Liver (tissue), 8 donors: ENCODE measurements at regions not wholly inside any gene's neighbourhood (a gene's known extent, or its start where the extent isn't known, plus 50 kb on each side); places are given as distances from the start of the nearest gene placed in this dataset.

Experiments
- DNase-seq: peaks from one replicate; pipeline ENCODE4 v3.0.0-alpha.2; 2017; ENCODE audit warnings: low spot score
- H3K27ac ChIP-seq, 2 donors: one replicate each; pipeline ENCODE4 v1.7.0; 2013; ENCODE audit warnings: inconsistent platforms in 2 of 2, low read length in 2 of 2, control low read depth in 1 of 2, low read depth in 1 of 2, mild to moderate bottlenecking in 1 of 2
- H3K27me3 ChIP-seq, 4 donors: one replicate each; pipeline versions ENCODE4 v1.6.1 to v1.7.0; 2013; ENCODE audit warnings: low read length in 3 of 4, inconsistent platforms in 1 of 4, mild to moderate bottlenecking in 1 of 4, moderate library complexity in 1 of 4; ENCODE audit not compliant: control insufficient read depth in 4 of 4, insufficient read depth in 4 of 4
- H3K36me3 ChIP-seq, 4 donors: one replicate each; pipeline versions ENCODE4 v1.6.1 to v1.7.0; 2013; ENCODE audit warnings: low read length in 3 of 4, mild to moderate bottlenecking in 3 of 4, low read depth in 1 of 4, moderate library complexity in 1 of 4; ENCODE audit not compliant: control insufficient read depth in 4 of 4, insufficient read depth in 3 of 4
- H3K4me1 ChIP-seq, 4 donors: one replicate each; pipeline versions ENCODE4 v1.6.1 to v1.7.0; 2013; ENCODE audit warnings: low read length in 3 of 4, mild to moderate bottlenecking in 3 of 4, moderate library complexity in 1 of 4; ENCODE audit not compliant: control insufficient read depth in 4 of 4, insufficient read depth in 4 of 4
- H3K4me3 ChIP-seq, 3 donors: one replicate each; pipeline versions ENCODE4 v1.6.1 to v1.7.0; 2013; ENCODE audit warnings: low read length in 3 of 3, control low read depth in 1 of 3, low read depth in 1 of 3, mild to moderate bottlenecking in 1 of 3
- H3K9ac ChIP-seq, 2 donors: one replicate each; pipeline ENCODE4 v1.7.0; 2013; ENCODE audit warnings: low read length in 2 of 2, mild to moderate bottlenecking in 2 of 2, moderate library complexity in 2 of 2, control low read depth in 1 of 2, low read depth in 1 of 2
- H3K9me3 ChIP-seq, 4 donors: one replicate each; pipeline versions ENCODE4 v1.6.1 to v1.7.0; 2013; ENCODE audit warnings: low read length in 3 of 4; ENCODE audit not compliant: control insufficient read depth in 4 of 4
- ATF3 ChIP-seq: IDR thresholded peaks from 2 replicates; pipeline ENCODE4 v1.6.1; 2016; ENCODE audit warnings: antibody characterized with exemption
- CTCF ChIP-seq: fragments of 150-350 bp; IDR thresholded peaks from 2 replicates; pipeline ENCODE4 v1.5.1; 2017; ENCODE audit warnings: improper control_type of control experiment, low read depth, low read length; ENCODE audit not compliant: missing input control
- EGR1 ChIP-seq, 2 donors: IDR thresholded peaks; 2 replicates each; pipeline ENCODE4 v1.6.1; 2016 to 2018; ENCODE audit warnings: antibody characterized with exemption in 2 of 2, low read depth in 2 of 2
- FOXA1 ChIP-seq: IDR thresholded peaks from 2 replicates; pipeline ENCODE4 v1.6.1; 2016; ENCODE audit warnings: antibody characterized with exemption
- FOXA2 ChIP-seq: IDR thresholded peaks from 2 replicates; pipeline ENCODE4 v1.6.1; 2016; ENCODE audit warnings: antibody characterized with exemption
- GABPA ChIP-seq, 2 donors: IDR thresholded peaks in 1 of 2; conservative IDR thresholded peaks in 1 of 2; 2 replicates each; pipeline ENCODE4 v1.6.1; 2016; ENCODE audit warnings: antibody characterized with exemption in 2 of 2, mild to moderate bottlenecking in 1 of 2, moderate library complexity in 1 of 2
- HNF4A ChIP-seq, 2 donors: conservative IDR thresholded peaks; 2 replicates each; pipeline ENCODE4 v1.6.1; 2016; ENCODE audit warnings: antibody characterized with exemption in 2 of 2, mild to moderate bottlenecking in 2 of 2
- HNF4G ChIP-seq: IDR thresholded peaks from 2 replicates; pipeline ENCODE4 v1.6.1; 2016; ENCODE audit warnings: antibody characterized with exemption
- JUND ChIP-seq, 2 donors: IDR thresholded peaks; 2 replicates each; pipeline ENCODE4 v1.6.1; 2016; ENCODE audit warnings: antibody characterized with exemption in 2 of 2
- MAX ChIP-seq: IDR thresholded peaks from 2 replicates; pipeline ENCODE4 v1.6.1; 2016; ENCODE audit warnings: antibody characterized with exemption
- NR2F2 ChIP-seq: IDR thresholded peaks from 2 replicates; pipeline ENCODE4 v1.6.1; 2016; ENCODE audit warnings: antibody characterized with exemption
- RAD21 ChIP-seq, 2 donors: IDR thresholded peaks; 2 replicates each; pipeline ENCODE4 v1.6.1; 2016; ENCODE audit warnings: antibody characterized with exemption in 2 of 2, mild to moderate bottlenecking in 2 of 2
- REST ChIP-seq: IDR thresholded peaks from 2 replicates; pipeline ENCODE4 v1.6.1; 2016; ENCODE audit warnings: antibody characterized with exemption, mild to moderate bottlenecking
- RXRA ChIP-seq, 2 donors: IDR thresholded peaks; 2 replicates each; pipeline ENCODE4 v1.6.1; 2017 to 2018; ENCODE audit warnings: antibody characterized with exemption in 2 of 2, mild to moderate bottlenecking in 1 of 2
- SP1 ChIP-seq: IDR thresholded peaks from 2 replicates; pipeline ENCODE4 v1.6.1; 2018; ENCODE audit warnings: antibody characterized with exemption, mild to moderate bottlenecking
- TAF1 ChIP-seq: conservative IDR thresholded peaks from 2 replicates; pipeline ENCODE4 v1.6.1; 2016; ENCODE audit warnings: antibody characterized with exemption, mild to moderate bottlenecking
- YY1 ChIP-seq: IDR thresholded peaks from 2 replicates; pipeline ENCODE4 v1.6.1; 2016; ENCODE audit warnings: antibody characterized with exemption, mild to moderate bottlenecking
- ZBTB33 ChIP-seq: IDR thresholded peaks from 2 replicates; pipeline ENCODE4 v1.6.1; 2016; ENCODE audit warnings: antibody characterized with exemption
- WGBS: extraction: QIAGEN DNeasy Blood & Tissue Kit; methylation state at CpG from one replicate; pipeline ENCODE4 v1.1.7; 2013; 5-methylcytosine and 5-hydroxymethylcytosine counted together
- donor health status: healthy.
- donor health status: healthy.
- donor health status: healthy.
- donor health status: healthy.
- donor health status: healthy.

- no peaks in the 10 kb centered on the region for H3K27me3 ChIP-seq
- no peaks in the 10 kb centered on the region for H3K9me3 ChIP-seq
- no peak overlapping the region for H3K4me3 ChIP-seq
- no peaks in the 10 kb centered on the region for H3K36me3 ChIP-seq
- H3K4me1 ChIP-seq = peaks cover 0 to 6% (median 5%) of the 10 kb centered on the region in 4 donors
- 95% methylated on average over 1 of the region's 1 CpG for WGBS
- no peak for DNase-seq
- TF ChIP-seq ZBTB33 = no peak
- TF ChIP-seq YY1 = no peak
- TF ChIP-seq TAF1 = no peak
- no peak for TF ChIP-seq JUND (IDR thresholded peaks at IDR 0.05)
- no peak for TF ChIP-seq RAD21 (IDR thresholded peaks at IDR 0.05)
- no peak for TF ChIP-seq RXRA (IDR thresholded peaks at IDR 0.05)
- TF ChIP-seq REST = no peak
- no peak for TF ChIP-seq NR2F2
- TF ChIP-seq CTCF = no peak
- no peak for TF ChIP-seq EGR1 (IDR thresholded peaks at IDR 0.05; ENCODE audit: low read depth in 2 of 2)
- no peak for TF ChIP-seq SP1
- no peak for TF ChIP-seq MAX
- no peak for TF ChIP-seq ATF3
- TF ChIP-seq FOXA2 = no peak
- no peak for TF ChIP-seq GABPA (IDR thresholded peaks at IDR 0.05 in 1 of 2, conservative IDR thresholded peaks at IDR 0.05 in 1 of 2)
- TF ChIP-seq HNF4A (conservative IDR thresholded peaks at IDR 0.05) = no peak
- no peak for TF ChIP-seq FOXA1
- H3K27ac ChIP-seq = no peak overlapping the region
- H3K9ac ChIP-seq = no peak overlapping the region
Measured at GRCh38 chr14:37888234-37888633, 292.8 kb downstream of the TTC6 start.

GRCh38 chr14:37889087-37889486, 293.7 kb downstream of the TTC6 start:
- Histone ChIP-seq H3K27me3 (no peaks in the 10 kb centered on the region), H3K9me3 (no peaks in the 10 kb centered on the region)
- 42% methylated on average over 5 of the region's 5 CpGs for WGBS

More at GRCh38 chr14:37889087-37889486, 293.7 kb downstream of the TTC6 start:
- Histone ChIP-seq H3K4me3 (no peak overlapping the region), H3K4me1 (peaks cover 0 to 6% (median 5%) of the 10 kb centered on the region in 4 donors), H3K9ac (no peak overlapping the region), H3K36me3 (no peaks in the 10 kb centered on the region), H3K27ac (no peak overlapping the region)
- TF ChIP-seq HNF4A (conservative IDR thresholded peaks at IDR 0.05) (no peak), SP1 (no peak), ZBTB33 (no peak), YY1 (no peak), HNF4G (no peak)
- no peak for DNase-seq
